Neutrophil (primary cell): ENCODE measurements at regions not wholly inside any gene's neighbourhood (a gene's known extent, or its start where the extent isn't known, plus 50 kb on each side); places are given as distances from the start of the nearest gene placed in this dataset.

Source experiments
- H3K27ac ChIP-seq: fragments of 200-600 bp; sonication (generic); 2 replicates; pipeline ENCODE4 v1.5.1; 2016; ENCODE audit warnings: mild to moderate bottlenecking, moderate library complexity
- H3K27me3 ChIP-seq: fragments of 200-600 bp; sonication (generic); 2 replicates; pipeline ENCODE4 v1.6.0; 2016; ENCODE audit warnings: mild to moderate bottlenecking
- H3K36me3 ChIP-seq: fragments of 200-600 bp; sonication (generic); 2 replicates; pipeline ENCODE4 v1.5.1; 2017
- H3K4me1 ChIP-seq, 2 experiments: fragments of 200-600 bp in 1 of 2; sonication (generic) in 1 of 2; 1 replicate in 1 of 2; 2 replicates in 1 of 2; pipeline versions ENCODE4 v1.5.1 to v1.6.1; 2013 to 2016; ENCODE audit warnings: low read depth in 1 of 2, low read length in 1 of 2, mild to moderate bottlenecking in 1 of 2, moderate library complexity in 1 of 2; ENCODE audit not compliant: control insufficient read depth in 1 of 2, insufficient read depth in 1 of 2
- H3K4me3 ChIP-seq, 2 experiments: fragments of 200-600 bp in 1 of 2; sonication (generic) in 1 of 2; 1 replicate in 1 of 2; 2 replicates in 1 of 2; pipeline ENCODE4 v1.5.1; 2013 to 2016; ENCODE audit warnings: low read depth in 1 of 2, low read length in 1 of 2, mild to moderate bottlenecking in 1 of 2, moderate library complexity in 1 of 2
- H3K9me3 ChIP-seq: fragments of 200-600 bp; sonication (generic); 2 replicates; pipeline ENCODE4 v1.5.1; 2016
- CTCF ChIP-seq: fragments of 200-600 bp; sonication (generic); IDR thresholded peaks from 2 replicates; pipeline ENCODE4 v1.5.1; 2016; ENCODE audit warnings: antibody characterized with exemption

- H3K4me3 ChIP-seq, result no peak overlapping the region
- H3K9me3 ChIP-seq, result no peaks in the 10 kb centered on the region
- no peaks in the 10 kb centered on the region for H3K27me3 ChIP-seq
- no peaks in the 10 kb centered on the region for H3K4me1 ChIP-seq
- no peak for TF ChIP-seq CTCF
- no peak overlapping the region for H3K27ac ChIP-seq
- no peaks in the 10 kb centered on the region for H3K36me3 ChIP-seq
These were observed 51.2 kb upstream of the TBC1D5 start for GRCh38 chr3:17793542-17794195.
